Upper lobe of right lung (tissue), 1 donor: ENCODE measurements at regions not wholly inside any gene's neighbourhood (a gene's known extent, or its start where the extent isn't known, plus 50 kb on each side); places are given as distances from the start of the nearest gene placed in this dataset.
"Not testable (repeated sequence)": the region's sequence is repeated elsewhere in the genome, so short reads cannot be mapped to it uniquely, and the experiment has no call there.

Source experiments
- ATAC-seq: fragments of 200-7000 bp; cut with Tn5 transposase; one replicate; pipeline ENCODE4 v1.9.1; 2020; ENCODE audit warnings: mild to moderate bottlenecking, moderate library complexity
- DNase-seq: peaks from one replicate; pipeline ENCODE4 v3.0.0-alpha.2; 2020
- H3K27ac ChIP-seq: fragments of 200-600 bp; one replicate; pipeline ENCODE4 v1.8.0; 2022
- H3K27me3 ChIP-seq: fragments of 200-600 bp; one replicate; pipeline ENCODE4 v1.8.0; 2022; ENCODE audit warnings: mild to moderate bottlenecking
- H3K36me3 ChIP-seq: fragments of 200-600 bp; one replicate; pipeline ENCODE4 v1.8.0; 2022
- H3K4me1 ChIP-seq: fragments of 200-600 bp; one replicate; pipeline ENCODE4 v1.8.0; 2022
- H3K4me3 ChIP-seq: fragments of 200-600 bp; one replicate; pipeline ENCODE4 v1.8.0; 2022; ENCODE audit warnings: mild to moderate bottlenecking
- H3K9me3 ChIP-seq: fragments of 200-600 bp; one replicate; pipeline ENCODE4 v1.8.0; 2022
- CTCF ChIP-seq: fragments of 200-600 bp; IDR thresholded peaks from one replicate; pipeline ENCODE4 v1.8.0; 2022; ENCODE audit warnings: antibody characterized with exemption
- intact Hi-C: fragments of 100-400 bp; cut with DNase I; formaldehyde crosslinking; loops from one replicate; pipeline ENCODE4 v1.11.0; 2022
- donor health status: DM: no; HTN: yes; CAD: no; lungs with severe emphysema.

- no peak for TF ChIP-seq CTCF
- H3K27me3 ChIP-seq = no peaks in the 10 kb centered on the region
- DNase-seq = no peak
- no peak overlapping the region for H3K4me3 ChIP-seq
- no peaks in the 10 kb centered on the region for H3K4me1 ChIP-seq
- H3K27ac ChIP-seq = no peak overlapping the region
- no peaks in the 10 kb centered on the region for H3K36me3 ChIP-seq
- no peak for ATAC-seq
- H3K9me3 ChIP-seq = no peaks in the 10 kb centered on the region
- intact Hi-C loops = no loop called here
Measured at GRCh38 chr14:57046175-57046574, 222.5 kb downstream of the EXOC5 start.

GRCh38 chr14:57044101-57044973, 224.4 kb downstream of the EXOC5 start:
- H3K27ac ChIP-seq, H3K4me3 ChIP-seq, ATAC-seq, H3K27me3 ChIP-seq, H3K4me1 ChIP-seq, H3K9me3 ChIP-seq, intact Hi-C loops, H3K36me3 ChIP-seq, DNase-seq: not testable (repeated sequence)

GRCh38 chr14:57038689-57039088, 228.4 kb upstream of the OTX2 start:
- H3K4me1 ChIP-seq = no peaks in the 10 kb centered on the region
- DNase-seq = no peak
- H3K27me3 ChIP-seq = no peaks in the 10 kb centered on the region
- H3K9me3 ChIP-seq = no peaks in the 10 kb centered on the region
- no peak for ATAC-seq
- H3K36me3 ChIP-seq = no peaks in the 10 kb centered on the region
- no peak overlapping the region for H3K4me3 ChIP-seq
- intact Hi-C loops = no loop called here
- no peak for TF ChIP-seq CTCF
- H3K27ac ChIP-seq = no peak overlapping the region

DNA sequence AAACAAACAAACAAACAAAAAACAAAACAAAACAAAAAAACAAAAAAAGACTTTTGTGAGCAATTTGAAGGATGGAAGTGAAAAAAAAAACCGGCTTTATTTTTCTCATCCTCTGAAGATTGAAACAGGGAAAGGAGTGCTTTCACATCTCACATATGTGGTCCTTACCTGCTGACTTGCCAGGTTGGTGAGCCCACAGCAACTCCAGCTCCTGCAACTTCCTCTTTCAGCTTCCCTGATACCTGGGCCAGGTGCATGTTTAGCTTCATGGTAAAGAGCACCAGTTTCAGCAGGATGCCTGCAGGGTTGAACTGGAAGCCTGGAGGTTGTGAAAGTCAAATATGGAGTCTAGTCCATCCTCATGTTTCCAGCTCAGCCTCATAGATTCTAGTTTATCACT, 221.2 kb upstream of the OTX2 start:
- DNase-seq (no peak), ATAC-seq (no peak)
- H3K4me3 ChIP-seq = no peak overlapping the region
- H3K27ac ChIP-seq = no peak overlapping the region
- no peaks in the 10 kb centered on the region for H3K36me3 ChIP-seq
- H3K9me3 ChIP-seq = no peaks in the 10 kb centered on the region
- intact Hi-C loops = no loop called here
- TF ChIP-seq CTCF = no peak
- H3K4me1 ChIP-seq = no peaks in the 10 kb centered on the region
- H3K27me3 ChIP-seq = no peaks in the 10 kb centered on the region

- ATAC-seq = no peak
- intact Hi-C loops = no loop called here
Measured at GRCh38 chr14:57029620-57030253, 219.5 kb upstream of the OTX2 start.

More at GRCh38 chr14:57029620-57030253, 219.5 kb upstream of the OTX2 start:
- Histone ChIP-seq H3K27me3 (no peaks in the 10 kb centered on the region), H3K4me3 (no peak overlapping the region), H3K27ac (no peak overlapping the region), H3K4me1 (no peaks in the 10 kb centered on the region), H3K9me3 (no peaks in the 10 kb centered on the region), H3K36me3 (no peaks in the 10 kb centered on the region)
- no peak for DNase-seq
- TF ChIP-seq CTCF = no peak
